ENCODE measurements at regions not wholly inside any gene's neighbourhood (a gene's known extent, or its start where the extent isn't known, plus 50 kb on each side); places are given as distances from the start of the nearest gene placed in this dataset.

DNA sequence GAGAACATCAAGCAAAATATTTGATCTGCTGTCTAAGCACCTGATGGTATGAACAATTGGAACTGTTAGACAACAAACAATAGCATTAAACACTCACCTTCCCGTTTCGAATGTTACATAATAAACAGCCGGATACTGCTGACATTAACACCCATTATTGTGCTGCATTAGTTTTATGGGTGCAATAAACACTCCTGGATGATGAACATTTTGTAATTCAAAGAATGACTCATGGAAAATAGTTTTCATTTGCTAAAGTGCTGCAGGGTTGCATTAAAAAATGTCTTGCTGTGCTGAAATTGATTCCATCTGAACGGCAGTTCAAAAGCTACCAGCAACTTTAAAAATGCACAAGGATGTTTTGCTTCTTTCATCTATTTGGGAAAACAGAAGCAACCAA lies 100.8 kb upstream of the SORBS2 start:
- WGBS, 2 donors = 74 to 81% methylated on average over 4 of the region's 4 CpGs
- Histone ChIP-seq H3K9me3 (ENCODE audit: control insufficient read depth, low read length) (no peaks in the 10 kb centered on the region), H3K36me3 (ENCODE audit: control insufficient read depth in 1 of 2, insufficient read depth in 2 of 2, low read length in 1 of 2) (no peaks in the 10 kb centered on the region), H3K27me3 (ENCODE audit: control insufficient read depth in 1 of 2, insufficient read depth in 2 of 2, low read length in 1 of 2) (no peaks in the 10 kb centered on the region), H3K4me1 (ENCODE audit: control insufficient read depth in 1 of 2, insufficient read depth in 2 of 2, low read length in 2 of 2) (no peaks in the 10 kb centered on the region), H3K27ac (ENCODE audit: low read depth in 1 of 2, low read length in 2 of 2) (no peak overlapping the region), H3K4me3 (ENCODE audit: low read length in 2 of 2) (no peak overlapping the region)
- ATAC-seq (ENCODE audit: low FRiP score) (no peak), DNase-seq (no peak)
- intact Hi-C loops (cut with DNase I) = no loop called here

DNA sequence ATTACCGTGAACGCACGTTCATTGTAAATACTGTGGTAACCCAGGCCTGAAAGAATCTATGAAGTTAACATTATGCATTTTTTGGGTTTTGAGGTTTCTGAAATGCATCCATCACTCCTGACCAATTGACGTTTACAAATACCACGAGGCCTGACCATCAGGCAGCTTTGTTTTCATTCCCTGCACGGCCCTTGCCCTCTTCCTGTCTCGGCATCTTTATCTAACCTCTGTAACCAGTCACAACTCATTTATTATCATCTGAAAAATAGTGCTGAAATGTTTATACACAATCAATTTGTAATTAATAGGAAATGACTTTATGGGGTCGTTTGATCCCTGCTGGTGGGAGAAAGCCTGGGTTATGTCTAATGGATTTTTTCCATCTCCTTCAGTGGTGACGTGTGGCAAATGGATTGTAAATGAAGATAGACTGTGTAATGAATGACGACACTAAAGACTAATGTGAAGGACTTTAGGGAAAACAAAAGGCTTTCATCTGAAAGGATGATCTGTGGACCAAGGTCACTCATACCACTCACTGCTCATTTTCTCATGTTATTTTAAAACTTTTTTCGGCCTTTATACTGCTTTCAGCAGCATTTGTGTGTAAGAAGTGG lies 102.7 kb upstream of the SORBS2 start:
- no peaks in the 10 kb centered on the region for H3K4me1 ChIP-seq (ENCODE audit: control insufficient read depth in 1 of 2, insufficient read depth in 2 of 2, low read length in 2 of 2)
- no peak overlapping the region for H3K27ac ChIP-seq (ENCODE audit: low read depth in 1 of 2, low read length in 2 of 2)
- ATAC-seq (ENCODE audit: low FRiP score) (no peak), DNase-seq (no peak)
- H3K27me3 ChIP-seq (ENCODE audit: control insufficient read depth in 1 of 2, insufficient read depth in 2 of 2, low read length in 1 of 2) = no peaks in the 10 kb centered on the region
- WGBS, 2 donors = 87% methylated on average over 11 of the region's 11 CpGs
- H3K4me3 ChIP-seq (ENCODE audit: low read length in 2 of 2) = no peak overlapping the region
- intact Hi-C loops (cut with DNase I) = no loop called here
- H3K36me3 ChIP-seq (ENCODE audit: control insufficient read depth in 1 of 2, insufficient read depth in 2 of 2, low read length in 1 of 2) = no peaks in the 10 kb centered on the region
- H3K9me3 ChIP-seq (ENCODE audit: control insufficient read depth, low read length) = no peaks in the 10 kb centered on the region

DNA sequence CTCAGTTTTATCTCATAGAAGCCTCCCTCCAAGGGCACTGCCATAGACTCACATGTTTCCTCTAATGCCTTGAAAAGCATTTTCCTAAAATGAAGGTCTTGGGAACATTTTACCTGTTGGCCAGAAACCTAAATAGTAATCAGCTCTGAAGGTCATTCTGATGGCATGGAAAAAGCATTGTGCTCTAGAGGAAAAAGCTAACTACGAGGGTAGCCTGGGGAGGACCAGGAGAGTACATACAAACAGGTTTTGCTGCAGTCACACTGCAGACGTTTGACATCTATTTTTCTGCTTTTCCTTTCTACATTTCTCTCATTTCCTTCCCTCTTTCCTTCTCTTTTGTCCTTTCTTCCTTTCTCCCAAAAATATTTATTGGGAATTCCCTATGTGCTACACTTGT lies 103.3 kb upstream of the SORBS2 start:
- H3K27ac ChIP-seq (ENCODE audit: low read depth in 1 of 2, low read length in 2 of 2) = no peak overlapping the region
- no peak for ATAC-seq (ENCODE audit: low FRiP score)
- no peak overlapping the region for H3K4me3 ChIP-seq (ENCODE audit: low read length in 2 of 2)
- no peak for DNase-seq
- no peaks in the 10 kb centered on the region for H3K4me1 ChIP-seq (ENCODE audit: control insufficient read depth in 1 of 2, insufficient read depth in 2 of 2, low read length in 2 of 2)
- no peaks in the 10 kb centered on the region for H3K27me3 ChIP-seq (ENCODE audit: control insufficient read depth in 1 of 2, insufficient read depth in 2 of 2, low read length in 1 of 2)
- no peaks in the 10 kb centered on the region for H3K36me3 ChIP-seq (ENCODE audit: control insufficient read depth in 1 of 2, insufficient read depth in 2 of 2, low read length in 1 of 2)
- intact Hi-C loops (cut with DNase I) = no loop called here
- H3K9me3 ChIP-seq (ENCODE audit: control insufficient read depth, low read length) = no peaks in the 10 kb centered on the region
- 77 to 80% methylated on average over 2 of the region's 2 CpGs for WGBS, 2 donors

DNA sequence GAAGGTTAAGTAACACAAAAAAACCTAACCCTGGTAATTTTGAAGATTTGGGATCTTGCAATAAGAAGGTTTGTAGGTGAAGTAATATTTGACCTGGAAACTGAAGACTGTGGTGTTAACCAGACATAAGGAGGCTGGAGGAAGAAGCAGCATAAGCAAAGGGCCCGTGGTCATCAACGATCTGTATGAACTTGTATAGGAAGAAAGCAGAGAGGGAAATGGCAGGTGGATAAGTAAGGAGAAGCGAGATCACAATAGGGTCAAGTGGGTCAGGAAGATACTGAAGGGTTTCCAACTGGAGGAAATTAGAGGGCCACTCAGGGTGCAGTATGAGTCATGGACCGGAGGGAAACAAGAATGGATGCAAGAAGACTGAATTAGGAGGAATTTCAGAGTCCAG lies 103.8 kb upstream of the SORBS2 start:
- Histone ChIP-seq H3K4me3 (ENCODE audit: low read length in 2 of 2) (no peak overlapping the region), H3K27ac (ENCODE audit: low read depth in 1 of 2, low read length in 2 of 2) (no peak overlapping the region), H3K36me3 (ENCODE audit: control insufficient read depth in 1 of 2, insufficient read depth in 2 of 2, low read length in 1 of 2) (no peaks in the 10 kb centered on the region), H3K27me3 (ENCODE audit: control insufficient read depth in 1 of 2, insufficient read depth in 2 of 2, low read length in 1 of 2) (no peaks in the 10 kb centered on the region), H3K9me3 (ENCODE audit: control insufficient read depth, low read length) (no peaks in the 10 kb centered on the region), H3K4me1 (ENCODE audit: control insufficient read depth in 1 of 2, insufficient read depth in 2 of 2, low read length in 2 of 2) (no peaks in the 10 kb centered on the region)
- WGBS, 2 donors = 96 to 98% methylated on average over 4 of the region's 4 CpGs
- intact Hi-C loops (cut with DNase I) = no loop called here
- DNase-seq (no peak), ATAC-seq (ENCODE audit: low FRiP score) (no peak)

DNA sequence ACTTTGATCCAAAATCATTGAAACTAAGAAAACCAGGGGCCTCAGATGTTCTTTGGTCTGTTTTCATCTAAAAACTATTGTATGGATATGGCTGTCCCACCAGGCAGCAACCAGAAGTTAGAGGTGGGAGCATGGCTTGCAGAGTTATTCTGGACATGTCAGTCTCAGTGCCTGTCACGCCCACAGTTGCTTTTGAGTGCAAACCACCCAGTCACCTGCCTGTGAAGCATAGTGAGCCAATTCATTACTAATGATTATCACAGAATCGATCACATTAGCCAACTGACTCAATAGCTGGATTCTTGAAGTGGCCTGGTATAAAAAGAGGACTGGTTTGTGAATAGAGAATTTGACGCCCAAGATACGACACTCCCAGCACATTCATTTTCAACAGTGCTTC lies 104.2 kb upstream of the SORBS2 start:
- no peaks in the 10 kb centered on the region for H3K9me3 ChIP-seq (ENCODE audit: control insufficient read depth, low read length)
- 97% methylated on average over 4 of the region's 4 CpGs for WGBS, 2 donors
- H3K4me1 ChIP-seq (ENCODE audit: control insufficient read depth in 1 of 2, insufficient read depth in 2 of 2, low read length in 2 of 2) = peaks cover 0 to 3% of the 10 kb centered on the region in 2 donors
- no peak overlapping the region for H3K4me3 ChIP-seq (ENCODE audit: low read length in 2 of 2)
- H3K27me3 ChIP-seq (ENCODE audit: control insufficient read depth in 1 of 2, insufficient read depth in 2 of 2, low read length in 1 of 2) = no peaks in the 10 kb centered on the region
- ATAC-seq (ENCODE audit: low FRiP score) = no peak
- H3K36me3 ChIP-seq (ENCODE audit: control insufficient read depth in 1 of 2, insufficient read depth in 2 of 2, low read length in 1 of 2) = no peaks in the 10 kb centered on the region
- intact Hi-C loops (cut with DNase I) = no loop called here
- no peak for DNase-seq
- H3K27ac ChIP-seq (ENCODE audit: low read depth in 1 of 2, low read length in 2 of 2) = no peak overlapping the region

DNA sequence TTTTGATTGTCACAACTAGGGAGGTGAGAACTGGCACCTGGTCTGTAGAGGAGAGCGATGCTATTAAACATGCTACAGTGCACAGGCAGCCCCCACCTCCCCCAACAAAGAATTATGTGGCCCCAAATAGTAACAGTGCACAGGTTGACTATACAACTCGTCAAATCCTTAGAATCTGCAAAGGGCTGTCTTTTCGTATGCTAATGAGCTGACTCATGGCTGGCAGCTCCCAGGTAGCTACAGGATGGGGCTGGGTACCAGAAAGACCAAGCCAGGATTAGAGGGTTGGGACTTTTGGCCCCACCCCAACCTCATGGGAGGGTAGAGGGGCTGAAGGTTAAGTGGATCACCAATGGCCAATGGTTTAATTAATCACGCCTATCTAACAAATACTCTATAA lies 104.7 kb upstream of the SORBS2 start:
- 71 to 97% methylated on average over 4 of the region's 4 CpGs for WGBS, 2 donors
- no peaks in the 10 kb centered on the region for H3K9me3 ChIP-seq (ENCODE audit: control insufficient read depth, low read length)
- H3K4me3 ChIP-seq (ENCODE audit: low read length in 2 of 2) = no peak overlapping the region
- H3K27ac ChIP-seq (ENCODE audit: low read depth in 1 of 2, low read length in 2 of 2) = no peak overlapping the region
- H3K36me3 ChIP-seq (ENCODE audit: control insufficient read depth in 1 of 2, insufficient read depth in 2 of 2, low read length in 1 of 2) = no peaks in the 10 kb centered on the region
- H3K4me1 ChIP-seq (ENCODE audit: control insufficient read depth in 1 of 2, insufficient read depth in 2 of 2, low read length in 2 of 2) = peaks cover 0 to 4% of the 10 kb centered on the region in 2 donors
- no peak for DNase-seq
- intact Hi-C loops (cut with DNase I) = no loop called here
- no peak for ATAC-seq (ENCODE audit: low FRiP score)
- no peaks in the 10 kb centered on the region for H3K27me3 ChIP-seq (ENCODE audit: control insufficient read depth in 1 of 2, insufficient read depth in 2 of 2, low read length in 1 of 2)

DNA sequence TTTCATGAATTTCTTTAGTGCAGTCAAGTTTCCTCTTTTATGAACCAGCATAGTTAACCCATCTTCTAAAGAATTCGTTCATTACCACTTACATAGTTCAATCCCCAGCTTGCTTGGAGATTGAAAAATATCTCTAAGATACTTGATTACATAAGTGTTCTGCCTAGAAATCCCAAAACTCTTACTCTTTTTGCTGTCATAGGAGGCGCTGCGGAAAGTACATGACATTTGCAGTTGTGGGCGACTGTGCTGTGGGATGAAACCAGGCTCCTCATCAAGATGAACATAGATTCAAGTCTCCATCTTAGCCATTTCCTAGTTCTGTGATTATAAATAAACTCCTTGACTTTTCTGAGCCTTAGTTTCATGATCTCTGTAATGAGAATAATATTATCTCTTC lies 107.1 kb upstream of the SORBS2 start:
- Histone ChIP-seq H3K27ac (ENCODE audit: low read depth in 1 of 2, low read length in 2 of 2) (no peak overlapping the region), H3K36me3 (ENCODE audit: control insufficient read depth in 1 of 2, insufficient read depth in 2 of 2, low read length in 1 of 2) (no peaks in the 10 kb centered on the region), H3K4me1 (ENCODE audit: control insufficient read depth in 1 of 2, insufficient read depth in 2 of 2, low read length in 2 of 2) (peaks cover 0 to 7% of the 10 kb centered on the region in 2 donors), H3K4me3 (ENCODE audit: low read length in 2 of 2) (no peak overlapping the region), H3K9me3 (ENCODE audit: control insufficient read depth, low read length) (no peaks in the 10 kb centered on the region), H3K27me3 (ENCODE audit: control insufficient read depth in 1 of 2, insufficient read depth in 2 of 2, low read length in 1 of 2) (no peaks in the 10 kb centered on the region)
- 96 to 98% methylated on average over 4 of the region's 4 CpGs for WGBS, 2 donors
- no peak for DNase-seq
- intact Hi-C loops (cut with DNase I) = no loop called here
- no peak for ATAC-seq (ENCODE audit: low FRiP score)

DNA sequence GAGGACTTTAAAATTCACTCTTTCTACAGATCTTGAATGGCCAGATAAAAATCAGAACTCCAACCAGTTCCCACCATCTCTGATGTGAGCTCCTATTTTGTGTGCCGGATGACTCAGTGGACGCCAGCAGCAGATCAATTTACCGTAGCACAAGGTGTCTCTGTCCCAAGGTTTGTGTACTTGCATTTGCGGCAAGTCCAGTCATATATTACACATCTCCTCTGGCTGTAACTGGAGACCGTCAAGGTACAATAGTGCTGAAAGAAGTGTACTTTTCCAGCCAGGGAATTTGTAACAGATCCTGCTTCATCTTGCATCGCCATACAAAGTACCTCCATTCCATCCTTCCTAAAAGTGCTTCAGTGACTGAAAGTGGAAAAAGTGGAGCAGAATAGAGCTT lies 108.2 kb upstream of the SORBS2 start:
- 95 to 98% methylated on average over 6 of the region's 6 CpGs for WGBS, 2 donors
- Histone ChIP-seq H3K4me1 (ENCODE audit: control insufficient read depth in 1 of 2, insufficient read depth in 2 of 2, low read length in 2 of 2) (peaks cover 0 to 7% of the 10 kb centered on the region in 2 donors), H3K36me3 (ENCODE audit: control insufficient read depth in 1 of 2, insufficient read depth in 2 of 2, low read length in 1 of 2) (no peaks in the 10 kb centered on the region), H3K4me3 (ENCODE audit: low read length in 2 of 2) (no peak overlapping the region), H3K9me3 (ENCODE audit: control insufficient read depth, low read length) (no peaks in the 10 kb centered on the region), H3K27me3 (ENCODE audit: control insufficient read depth in 1 of 2, insufficient read depth in 2 of 2, low read length in 1 of 2) (no peaks in the 10 kb centered on the region), H3K27ac (ENCODE audit: low read depth in 1 of 2, low read length in 2 of 2) (no peak overlapping the region)
- DNase-seq (no peak), ATAC-seq (ENCODE audit: low FRiP score) (no peak)
- intact Hi-C loops (cut with DNase I) = no loop called here

DNA sequence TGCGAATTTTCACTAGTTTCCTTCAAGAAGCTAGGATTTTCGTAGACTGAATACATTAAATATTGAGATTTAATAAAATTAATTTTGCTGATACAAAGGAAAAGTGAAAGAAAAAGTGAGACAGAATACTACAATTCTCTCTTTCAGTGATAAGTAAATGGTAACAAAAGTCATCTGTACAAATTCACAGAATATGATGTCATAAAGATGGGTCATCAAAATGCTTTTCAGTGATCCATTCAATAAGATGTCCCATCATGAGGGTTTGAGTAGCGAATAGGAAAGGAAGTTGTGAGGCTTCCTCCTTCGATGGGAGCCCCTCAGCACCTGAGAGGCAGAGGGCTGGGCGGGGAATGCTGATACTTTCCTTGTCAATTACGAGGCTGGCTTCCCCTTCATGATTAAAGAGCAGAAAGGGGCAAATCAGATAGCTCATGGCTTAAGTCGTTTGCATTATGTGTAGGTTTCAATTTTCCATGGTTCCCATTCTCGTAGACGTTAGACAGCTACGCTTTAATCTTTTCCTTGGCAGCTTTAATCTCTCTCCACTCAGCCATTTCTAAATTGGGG lies 108.8 kb upstream of the SORBS2 start:
- intact Hi-C loops (cut with DNase I) = no loop called here
- H3K27ac ChIP-seq (ENCODE audit: low read depth in 1 of 2, low read length in 2 of 2) = no peak overlapping the region
- H3K27me3 ChIP-seq (ENCODE audit: control insufficient read depth in 1 of 2, insufficient read depth in 2 of 2, low read length in 1 of 2) = no peaks in the 10 kb centered on the region
- WGBS, 2 donors = 82 to 87% methylated on average over 10 of the region's 10 CpGs
- H3K4me3 ChIP-seq (ENCODE audit: low read length in 2 of 2) = no peak overlapping the region
- H3K4me1 ChIP-seq (ENCODE audit: control insufficient read depth in 1 of 2, insufficient read depth in 2 of 2, low read length in 2 of 2) = peaks cover 0 to 7% of the 10 kb centered on the region in 2 donors
- no peaks in the 10 kb centered on the region for H3K9me3 ChIP-seq (ENCODE audit: control insufficient read depth, low read length)
- DNase-seq (no peak), ATAC-seq (ENCODE audit: low FRiP score) (no peak)
- no peaks in the 10 kb centered on the region for H3K36me3 ChIP-seq (ENCODE audit: control insufficient read depth in 1 of 2, insufficient read depth in 2 of 2, low read length in 1 of 2)

All from aorta (tissue), 5 donors.